Keratinocyte (primary cell): ENCODE measurements at regions not wholly inside any gene's neighbourhood (a gene's known extent, or its start where the extent isn't known, plus 50 kb on each side); places are given as distances from the start of the nearest gene placed in this dataset.

Source experiments
- DNase-seq: peaks from one replicate; pipeline ENCODE4 v3.0.0-alpha.2; 2011; ENCODE audit warnings: low read depth, missing footprints, low spot score
- FAIRE-seq: peaks from 2 replicates; lab custom pipeline; 2011; peaks lifted over from hg19 to GRCh38; lab: Jason Lieb, UNC
- H2AFZ ChIP-seq: 2 replicates; pipeline ENCODE4 v1.6.0; 2012; ENCODE audit warnings: low read length, control low read depth, inconsistent platforms; ENCODE audit not compliant: control insufficient read depth
- H3K27ac ChIP-seq: 2 replicates; pipeline ENCODE4 v1.5.1; 2011; ENCODE audit warnings: low read length; ENCODE audit not compliant: control insufficient read depth, insufficient read depth
- H3K27me3 ChIP-seq: 3 replicates; pipeline ENCODE4 v1.6.0; 2011; ENCODE audit warnings: low read length; ENCODE audit not compliant: control insufficient read depth, insufficient read depth; ENCODE audit errors: extremely low read depth
- H3K36me3 ChIP-seq, 2 experiments: 2 replicates in 1 of 2; 3 replicates in 1 of 2; pipeline ENCODE4 v1.5.1; 2011; ENCODE audit warnings: low read length in 2 of 2, mild to moderate bottlenecking in 1 of 2; ENCODE audit not compliant: control insufficient read depth in 2 of 2, insufficient read depth in 2 of 2; ENCODE audit errors: extremely low read depth in 1 of 2
- H3K4me1 ChIP-seq: 3 replicates; pipeline ENCODE4 v1.5.1; 2011; ENCODE audit warnings: low read length; ENCODE audit not compliant: control insufficient read depth, insufficient read depth; ENCODE audit errors: extremely low read depth
- H3K4me2 ChIP-seq: 3 replicates; pipeline ENCODE4 v1.6.0; 2011; ENCODE audit warnings: low read depth, low read length; ENCODE audit not compliant: control insufficient read depth, insufficient read depth; ENCODE audit errors: extremely low read depth
- H3K4me3 ChIP-seq, 3 experiments: fragments of 200-600 bp in 1 of 3; sonication (generic) in 1 of 3; 2 replicates in 2 of 3; 3 replicates in 1 of 3; pipeline ENCODE4 v1.5.1; 2011 to 2016; ENCODE audit warnings: low read length in 3 of 3, mild to moderate bottlenecking in 3 of 3, control low read depth in 2 of 3, inconsistent platforms in 1 of 3, low read depth in 1 of 3, mixed read lengths in 1 of 3, mixed run types in 1 of 3, moderate library complexity in 1 of 3; ENCODE audit not compliant: control insufficient read depth in 2 of 3, insufficient read depth in 2 of 3; ENCODE audit errors: extremely low read depth in 1 of 3
- H3K79me2 ChIP-seq: 2 replicates; pipeline ENCODE4 v1.6.0; 2012; ENCODE audit warnings: low read length; ENCODE audit not compliant: control insufficient read depth, insufficient read depth
- H3K9ac ChIP-seq: 3 replicates; pipeline ENCODE4 v1.6.0; 2011; ENCODE audit warnings: low read length; ENCODE audit not compliant: control insufficient read depth, insufficient read depth; ENCODE audit errors: extremely low read depth
- H3K9me1 ChIP-seq: 3 replicates; pipeline ENCODE4 v1.6.0; 2011; ENCODE audit warnings: low read length; ENCODE audit not compliant: control insufficient read depth, insufficient read depth; ENCODE audit errors: extremely low read depth
- H3K9me3 ChIP-seq: 2 replicates; pipeline ENCODE4 v1.5.1; 2012; ENCODE audit warnings: low read depth, low read length; ENCODE audit not compliant: control insufficient read depth
- H4K20me1 ChIP-seq: 3 replicates; pipeline ENCODE4 v1.6.0; 2011; ENCODE audit warnings: low read length; ENCODE audit not compliant: control insufficient read depth, insufficient read depth; ENCODE audit errors: extremely low read depth
- EZH2 ChIP-seq: IDR thresholded peaks from one replicate; pipeline ENCODE4 v1.6.1; 2012; ENCODE audit warnings: inconsistent platforms, mild to moderate bottlenecking, low read length, moderate library complexity
- dilution Hi-C: fragments of 300-500 bp; cut with MboI; formaldehyde crosslinking; loops from one replicate; pipeline ENCODE4 v1.7.0; 2020; ENCODE audit warnings: low sequenced_read_pairs; ENCODE audit not compliant: extremely low pct_ligation_motif_present
- TF ChIP-seq, protein P1 (sequence below), 3 experiments: IDR thresholded peaks in 1 of 3; conservative IDR thresholded peaks in 1 of 3; optimal IDR thresholded peaks in 1 of 3; 2 replicates in 2 of 3; 3 replicates in 1 of 3; pipeline versions ENCODE3 to v1.5.1; 2011; ENCODE audit warnings: low read length in 3 of 3, mild to moderate bottlenecking in 3 of 3, moderate library complexity in 2 of 3, control low read depth in 1 of 3, inconsistent platforms in 1 of 3; ENCODE audit not compliant: insufficient read depth in 2 of 3; ENCODE audit errors: extremely low read depth in 1 of 3

- dilution Hi-C loops, result no loop called here
- no peak for FAIRE-seq
- Histone ChIP-seq H3K27ac (no peak overlapping the region), H3K27me3 (peaks cover 2% of the 10 kb centered on the region), H3K9me3 (no peaks in the 10 kb centered on the region), H3K9ac (no peak overlapping the region), H4K20me1 (no peaks in the 10 kb centered on the region), H3K79me2 (no peaks in the 10 kb centered on the region), H3K36me3 (no peaks in the 10 kb centered on the region), H3K4me3 (no peak overlapping the region), H3K4me2 (no peak overlapping the region), H3K4me1 (peaks cover 14% of the 10 kb centered on the region), H3K9me1 (no peaks in the 10 kb centered on the region), H2AFZ (no peak overlapping the region)
- TF ChIP-seq EZH2, result no peak
- TF ChIP-seq, protein P1, sequence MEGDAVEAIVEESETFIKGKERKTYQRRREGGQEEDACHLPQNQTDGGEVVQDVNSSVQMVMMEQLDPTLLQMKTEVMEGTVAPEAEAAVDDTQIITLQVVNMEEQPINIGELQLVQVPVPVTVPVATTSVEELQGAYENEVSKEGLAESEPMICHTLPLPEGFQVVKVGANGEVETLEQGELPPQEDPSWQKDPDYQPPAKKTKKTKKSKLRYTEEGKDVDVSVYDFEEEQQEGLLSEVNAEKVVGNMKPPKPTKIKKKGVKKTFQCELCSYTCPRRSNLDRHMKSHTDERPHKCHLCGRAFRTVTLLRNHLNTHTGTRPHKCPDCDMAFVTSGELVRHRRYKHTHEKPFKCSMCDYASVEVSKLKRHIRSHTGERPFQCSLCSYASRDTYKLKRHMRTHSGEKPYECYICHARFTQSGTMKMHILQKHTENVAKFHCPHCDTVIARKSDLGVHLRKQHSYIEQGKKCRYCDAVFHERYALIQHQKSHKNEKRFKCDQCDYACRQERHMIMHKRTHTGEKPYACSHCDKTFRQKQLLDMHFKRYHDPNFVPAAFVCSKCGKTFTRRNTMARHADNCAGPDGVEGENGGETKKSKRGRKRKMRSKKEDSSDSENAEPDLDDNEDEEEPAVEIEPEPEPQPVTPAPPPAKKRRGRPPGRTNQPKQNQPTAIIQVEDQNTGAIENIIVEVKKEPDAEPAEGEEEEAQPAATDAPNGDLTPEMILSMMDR (optimal IDR thresholded peaks at IDR 0.05 in 1 of 3, IDR thresholded peaks at IDR 0.05 in 1 of 3, conservative IDR thresholded peaks at IDR 0.05 in 1 of 3; ENCODE audit: extremely low read depth in 1 of 3, insufficient read depth in 2 of 3, low read length in 3 of 3), result no peak
- no peak for DNase-seq
Measured at GRCh38 chr6:33966536-33966935, 162.7 kb upstream of the MLN start.

- Histone ChIP-seq H3K27ac (no peak overlapping the region), H4K20me1 (no peaks in the 10 kb centered on the region), H3K79me2 (no peaks in the 10 kb centered on the region), H3K9ac (no peak overlapping the region), H3K4me2 (no peak overlapping the region), H3K4me1 (peaks cover 18% of the 10 kb centered on the region), H3K9me1 (no peaks in the 10 kb centered on the region), H3K36me3 (no peaks in the 10 kb centered on the region), H3K9me3 (no peaks in the 10 kb centered on the region), H3K4me3 (no peak overlapping the region), H2AFZ (no peak overlapping the region), H3K27me3 (peaks cover 2% of the 10 kb centered on the region)
- no peak for FAIRE-seq
- no peak for DNase-seq
- TF ChIP-seq EZH2, result no peak
- TF ChIP-seq, protein P1 (optimal IDR thresholded peaks at IDR 0.05 in 1 of 3, IDR thresholded peaks at IDR 0.05 in 1 of 3, conservative IDR thresholded peaks at IDR 0.05 in 1 of 3; ENCODE audit: extremely low read depth in 1 of 3, insufficient read depth in 2 of 3, low read length in 3 of 3), result no peak
- dilution Hi-C loops, result no loop called here
Measured at GRCh38 chr6:33965766-33966165, 162.0 kb upstream of the MLN start.
